ENCODE measurements at regions not wholly inside any gene's neighbourhood (a gene's known extent, or its start where the extent isn't known, plus 50 kb on each side); places are given as distances from the start of the nearest gene placed in this dataset.

GRCh38 chr6:56346958-56347357 lies 99.6 kb upstream of the COL21A1 start:
- no peak for DNase-seq (ENCODE audit: low read depth in 2 of 2)

- DNase-seq (ENCODE audit: low read depth in 2 of 2): no peak
These were observed 98.1 kb upstream of the COL21A1 start for GRCh38 chr6:56345376-56345995.

GRCh38 chr6:56343295-56343694 lies 95.9 kb upstream of the COL21A1 start:
- DNase-seq (ENCODE audit: low read depth in 2 of 2): no peak

GRCh38 chr6:56339524-56339923 lies 92.1 kb upstream of the COL21A1 start:
- no peak for DNase-seq (ENCODE audit: low read depth in 2 of 2)

GRCh38 chr6:56335726-56336125 lies 88.3 kb upstream of the COL21A1 start:
- DNase-seq (ENCODE audit: low read depth in 2 of 2): no peak

- DNase-seq (ENCODE audit: low read depth in 2 of 2): no peak
These were observed 87.6 kb upstream of the COL21A1 start for GRCh38 chr6:56334937-56335336.

GRCh38 chr6:56329271-56330050 lies 82.1 kb upstream of the COL21A1 start:
- no peak for DNase-seq (ENCODE audit: low read depth in 2 of 2)

- DNase-seq (ENCODE audit: low read depth in 2 of 2): no peak
These were observed 81.3 kb upstream of the COL21A1 start for GRCh38 chr6:56328728-56329090.

- no peak for DNase-seq (ENCODE audit: low read depth in 2 of 2)
These were observed 80.8 kb upstream of the COL21A1 start for GRCh38 chr6:56327946-56328727.

- DNase-seq (ENCODE audit: low read depth in 2 of 2): no peak
These were observed 77.0 kb upstream of the COL21A1 start for GRCh38 chr6:56324396-56324795.

- DNase-seq (ENCODE audit: low read depth in 2 of 2): no peak
These were observed 71.5 kb upstream of the COL21A1 start for GRCh38 chr6:56318851-56319250.

GRCh38 chr6:56314683-56315523 lies 67.5 kb upstream of the COL21A1 start:
- DNase-seq (ENCODE audit: low read depth in 2 of 2): no peak

GRCh38 chr6:56311533-56312448 lies 64.4 kb upstream of the COL21A1 start:
- no peak for DNase-seq (ENCODE audit: low read depth in 2 of 2)

- no peak for DNase-seq (ENCODE audit: low read depth in 2 of 2)
These were observed 63.7 kb upstream of the COL21A1 start for GRCh38 chr6:56311061-56311460.

- DNase-seq (ENCODE audit: low read depth in 2 of 2): no peak
These were observed 62.9 kb upstream of the COL21A1 start for GRCh38 chr6:56310241-56310640.

GRCh38 chr6:56299916-56300315 lies 52.5 kb upstream of the COL21A1 start:
- no peak for DNase-seq (ENCODE audit: low read depth in 2 of 2)

GRCh38 chr6:56297022-56297989 lies 49.9 kb upstream of the COL21A1 start:
- DNase-seq (ENCODE audit: low read depth in 2 of 2): no peak
